ENCODE measurements at regions not wholly inside any gene's neighbourhood (a gene's known extent, or its start where the extent isn't known, plus 50 kb on each side); places are given as distances from the start of the nearest gene placed in this dataset.

GRCh38 chr2:8232871-8233270, 449.0 kb upstream of the ID2 start:
- ATAC-seq = no peak
- intact Hi-C loops (cut with DNase I) = no loop called here

GRCh38 chr2:8234253-8234652, 447.6 kb upstream of the ID2 start:
- Histone ChIP-seq H3K4me3 (no peak overlapping the region), H3K27ac (no peak overlapping the region), H3K36me3 (no peaks in the 10 kb centered on the region), H3K4me1 (no peaks in the 10 kb centered on the region), H3K27me3 (no peaks in the 10 kb centered on the region), H3K9me3 (no peaks in the 10 kb centered on the region)
- no peak for TF ChIP-seq CTCF (IDR thresholded peaks at IDR 0.05)
- 73 to 90% methylated on average over 3 of the region's 3 CpGs for WGBS, 2 donors
- FAIRE-seq (no peak), ATAC-seq (peak in 2 of 4 donors; percentile 55 to 66), DNase-seq (no peak)
- intact Hi-C loops (cut with DNase I) = no loop called here

More at GRCh38 chr2:8232871-8233270, 449.0 kb upstream of the ID2 start:
- WGBS, 2 donors = 49 to 66% methylated on average over 1 of the region's 1 CpG
- no peak for FAIRE-seq
- Histone ChIP-seq H3K27me3 (no peaks in the 10 kb centered on the region), H3K36me3 (no peaks in the 10 kb centered on the region), H3K4me3 (no peak overlapping the region), H3K9me3 (no peaks in the 10 kb centered on the region), H3K27ac (no peak overlapping the region), H3K4me1 (no peaks in the 10 kb centered on the region)
- no peak for TF ChIP-seq CTCF (IDR thresholded peaks at IDR 0.05)
- DNase-seq = no peak

GRCh38 chr2:8234757-8235374, 447.0 kb upstream of the ID2 start:
- H3K27ac ChIP-seq = no peak overlapping the region
- no peaks in the 10 kb centered on the region for H3K4me1 ChIP-seq
- no peaks in the 10 kb centered on the region for H3K27me3 ChIP-seq
- H3K36me3 ChIP-seq = no peaks in the 10 kb centered on the region
- no peaks in the 10 kb centered on the region for H3K9me3 ChIP-seq
- TF ChIP-seq CTCF (IDR thresholded peaks at IDR 0.05) = no peak
- ATAC-seq = no peak
- H3K4me3 ChIP-seq = no peak overlapping the region
- FAIRE-seq = no peak
- DNase-seq = no peak
- intact Hi-C loops (cut with DNase I) = no loop called here
- 78 to 79% methylated on average over 13 of the region's 13 CpGs for WGBS, 2 donors

GRCh38 chr2:8235419-8235818, 446.4 kb upstream of the ID2 start:
- intact Hi-C loops (cut with DNase I) = no loop called here
- no peak for DNase-seq
- FAIRE-seq = no peak
- no peak for TF ChIP-seq CTCF (IDR thresholded peaks at IDR 0.05)
- no peak overlapping the region for H3K27ac ChIP-seq
- H3K4me3 ChIP-seq = no peak overlapping the region
- H3K4me1 ChIP-seq = no peaks in the 10 kb centered on the region
- WGBS, 2 donors = 93 to 96% methylated on average over 1 of the region's 1 CpG
- no peaks in the 10 kb centered on the region for H3K27me3 ChIP-seq
- H3K36me3 ChIP-seq = no peaks in the 10 kb centered on the region
- no peak for ATAC-seq
- no peaks in the 10 kb centered on the region for H3K9me3 ChIP-seq

- intact Hi-C loops (cut with DNase I) = no loop called here
- 71 to 80% methylated on average over 2 of the region's 2 CpGs for WGBS, 2 donors
- FAIRE-seq (no peak), DNase-seq (no peak), ATAC-seq (no peak)
- Histone ChIP-seq H3K9me3 (no peaks in the 10 kb centered on the region), H3K4me3 (no peak overlapping the region), H3K36me3 (no peaks in the 10 kb centered on the region), H3K4me1 (no peaks in the 10 kb centered on the region), H3K27ac (no peak overlapping the region), H3K27me3 (no peaks in the 10 kb centered on the region)
- no peak for TF ChIP-seq CTCF (IDR thresholded peaks at IDR 0.05)
Measured at GRCh38 chr2:8236391-8236790, 445.5 kb upstream of the ID2 start.
